Duodenal mucosa (tissue), 2 donors: ENCODE measurements at regions not wholly inside any gene's neighbourhood (a gene's known extent, or its start where the extent isn't known, plus 50 kb on each side); places are given as distances from the start of the nearest gene placed in this dataset.

ENCODE experiments used
- H3K27ac ChIP-seq: one replicate; pipeline ENCODE4 v1.7.0; 2013; ENCODE audit warnings: low read depth, low read length
- H3K27me3 ChIP-seq, 2 donors: one replicate each; pipeline ENCODE4 v1.7.0; 2013; ENCODE audit warnings: low read length in 2 of 2, control low read depth in 1 of 2; ENCODE audit not compliant: insufficient read depth in 2 of 2, control insufficient read depth in 1 of 2
- H3K36me3 ChIP-seq, 2 donors: one replicate each; pipeline ENCODE4 v1.7.0; 2013; ENCODE audit warnings: low read length in 2 of 2, control low read depth in 1 of 2; ENCODE audit not compliant: insufficient read depth in 2 of 2, control insufficient read depth in 1 of 2
- H3K4me1 ChIP-seq, 2 donors: one replicate each; pipeline ENCODE4 v1.7.0; 2013; ENCODE audit warnings: low read length in 2 of 2, control low read depth in 1 of 2; ENCODE audit not compliant: insufficient read depth in 2 of 2, control insufficient read depth in 1 of 2
- H3K4me3 ChIP-seq, 2 donors: one replicate each; pipeline ENCODE4 v1.7.0; 2013; ENCODE audit warnings: low read length in 2 of 2, low read depth in 1 of 2
- H3K9ac ChIP-seq, 2 donors: one replicate each; pipeline ENCODE4 v1.7.0; 2013; ENCODE audit warnings: low read length in 2 of 2, low read depth in 1 of 2
- H3K9me3 ChIP-seq, 2 donors: one replicate each; pipeline ENCODE4 v1.7.0; 2013; ENCODE audit warnings: low read length in 2 of 2, control low read depth in 1 of 2; ENCODE audit not compliant: control insufficient read depth in 1 of 2

- Histone ChIP-seq H3K9ac (no peak overlapping the region), H3K27ac (no peak overlapping the region), H3K36me3 (no peaks in the 10 kb centered on the region), H3K9me3 (no peaks in the 10 kb centered on the region), H3K27me3 (no peaks in the 10 kb centered on the region), H3K4me1 (no peaks in the 10 kb centered on the region), H3K4me3 (no peak overlapping the region)
These were observed 144.1 kb downstream of the RPAP3 start for GRCh38 chr12:47561746-47562145.

- Histone ChIP-seq H3K9ac (no peak overlapping the region), H3K4me3 (no peak overlapping the region), H3K4me1 (no peaks in the 10 kb centered on the region), H3K27ac (no peak overlapping the region), H3K36me3 (no peaks in the 10 kb centered on the region), H3K9me3 (no peaks in the 10 kb centered on the region), H3K27me3 (no peaks in the 10 kb centered on the region)
These were observed 145.4 kb downstream of the RPAP3 start for GRCh38 chr12:47560415-47560814.

- Histone ChIP-seq H3K27me3 (no peaks in the 10 kb centered on the region), H3K27ac (no peak overlapping the region), H3K4me1 (no peaks in the 10 kb centered on the region), H3K4me3 (no peak overlapping the region), H3K36me3 (no peaks in the 10 kb centered on the region), H3K9me3 (peaks cover 0 to 3% of the 10 kb centered on the region in 2 donors), H3K9ac (no peak overlapping the region)
These were observed 147.0 kb downstream of the RPAP3 start for GRCh38 chr12:47558625-47559345.

GRCh38 chr12:47557386-47557785 is 148.4 kb downstream of the RPAP3 start:
- H3K4me1 ChIP-seq, result no peaks in the 10 kb centered on the region
- no peaks in the 10 kb centered on the region for H3K27me3 ChIP-seq
- no peak overlapping the region for H3K4me3 ChIP-seq
- no peaks in the 10 kb centered on the region for H3K36me3 ChIP-seq
- H3K9me3 ChIP-seq, result peaks cover 0 to 12% of the 10 kb centered on the region in 2 donors
- H3K9ac ChIP-seq, result no peak overlapping the region
- H3K27ac ChIP-seq, result no peak overlapping the region

- Histone ChIP-seq H3K36me3 (no peaks in the 10 kb centered on the region), H3K4me3 (no peak overlapping the region), H3K9ac (no peak overlapping the region), H3K9me3 (peaks cover 0 to 12% of the 10 kb centered on the region in 2 donors), H3K27ac (no peak overlapping the region), H3K4me1 (no peaks in the 10 kb centered on the region), H3K27me3 (no peaks in the 10 kb centered on the region)
These were observed 149.4 kb downstream of the RPAP3 start for GRCh38 chr12:47556261-47557030.

GRCh38 chr12:47554046-47554653 is 151.7 kb downstream of the RPAP3 start:
- Histone ChIP-seq H3K36me3 (no peaks in the 10 kb centered on the region), H3K4me3 (no peak overlapping the region), H3K9me3 (peaks cover 0 to 12% of the 10 kb centered on the region in 2 donors), H3K4me1 (no peaks in the 10 kb centered on the region), H3K9ac (no peak overlapping the region), H3K27me3 (no peaks in the 10 kb centered on the region), H3K27ac (no peak overlapping the region)

- Histone ChIP-seq H3K9me3 (peaks cover 0 to 12% of the 10 kb centered on the region in 2 donors), H3K4me3 (no peak overlapping the region), H3K9ac (no peak overlapping the region), H3K27me3 (no peaks in the 10 kb centered on the region), H3K4me1 (no peaks in the 10 kb centered on the region), H3K27ac (no peak overlapping the region), H3K36me3 (no peaks in the 10 kb centered on the region)
These were observed 152.6 kb downstream of the RPAP3 start for GRCh38 chr12:47553266-47553665.

- H3K9me3 ChIP-seq, result peaks cover 0 to 12% of the 10 kb centered on the region in 2 donors
- no peak overlapping the region for H3K27ac ChIP-seq
- no peak overlapping the region for H3K9ac ChIP-seq
- no peaks in the 10 kb centered on the region for H3K36me3 ChIP-seq
- no peaks in the 10 kb centered on the region for H3K27me3 ChIP-seq
- H3K4me1 ChIP-seq, result no peaks in the 10 kb centered on the region
- H3K4me3 ChIP-seq, result no peak overlapping the region
These were observed 154.4 kb downstream of the RPAP3 start for GRCh38 chr12:47551426-47551851.

GRCh38 chr12:47549258-47549657 is 156.6 kb downstream of the RPAP3 start:
- Histone ChIP-seq H3K4me3 (no peak overlapping the region), H3K27ac (no peak overlapping the region)

GRCh38 chr12:47548401-47548800 is 157.4 kb downstream of the RPAP3 start:
- H3K9ac ChIP-seq, result no peak overlapping the region
- H3K4me3 ChIP-seq, result no peak overlapping the region
- H3K4me1 ChIP-seq, result no peaks in the 10 kb centered on the region
- no peaks in the 10 kb centered on the region for H3K27me3 ChIP-seq
- no peaks in the 10 kb centered on the region for H3K36me3 ChIP-seq
- no peak overlapping the region for H3K27ac ChIP-seq
- H3K9me3 ChIP-seq, result peaks cover 0 to 8% of the 10 kb centered on the region in 2 donors

More at GRCh38 chr12:47549258-47549657, 156.6 kb downstream of the RPAP3 start:
- Histone ChIP-seq H3K36me3 (no peaks in the 10 kb centered on the region), H3K9ac (no peak overlapping the region), H3K4me1 (no peaks in the 10 kb centered on the region), H3K27me3 (no peaks in the 10 kb centered on the region), H3K9me3 (peaks cover 0 to 12% of the 10 kb centered on the region in 2 donors)
